ENCODE measurements at regions not wholly inside any gene's neighbourhood (a gene's known extent, or its start where the extent isn't known, plus 50 kb on each side); places are given as distances from the start of the nearest gene placed in this dataset.

DNA sequence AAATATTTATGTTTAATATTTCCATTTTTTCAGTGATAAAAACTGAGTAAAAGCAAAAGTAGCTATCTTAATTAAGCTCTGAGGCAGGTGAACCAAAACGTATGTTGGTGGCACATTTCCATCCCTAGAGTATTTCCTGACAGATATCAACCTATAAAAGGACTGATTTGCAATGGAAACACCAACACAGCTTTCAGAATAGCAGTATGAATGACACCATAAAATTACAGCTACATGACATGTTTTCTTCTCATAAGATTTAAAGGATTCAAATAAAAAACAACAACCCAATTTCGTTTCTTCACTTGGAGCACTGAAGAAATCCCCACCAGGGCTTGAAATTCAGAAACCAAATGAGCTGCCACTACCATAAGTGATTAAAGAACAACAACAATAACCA lies 194.4 kb downstream of the RFC3 start:
- Histone ChIP-seq H3K27me3 (ENCODE audit: insufficient read depth, low read length, poor library complexity, severe bottlenecking) (no peaks in the 10 kb centered on the region), H3K36me3 (ENCODE audit: insufficient read depth, low read length) (no peaks in the 10 kb centered on the region), H3K4me1 (ENCODE audit: insufficient read depth, low read length) (no peaks in the 10 kb centered on the region), H3K27ac (ENCODE audit: low read depth, low read length) (no peak overlapping the region), H3K4me3 (ENCODE audit: low read length) (no peak overlapping the region), H3K9me3 (ENCODE audit: low read length) (no peaks in the 10 kb centered on the region)
- CTCF ChIA-PET: no interaction called here
- no peak for DNase-seq
- no peaks in the 10 kb centered on the region for H3K4me1 Mint-ChIP-seq
- H3K9me3 Mint-ChIP-seq: peaks cover 0 to 1% (median 0%) of the 10 kb centered on the region in 5 donors
- POLR2A ChIA-PET: no interaction called here
- H3K4me3 Mint-ChIP-seq: no peak overlapping the region
- H3K27ac Mint-ChIP-seq: no peak overlapping the region
- H3K36me3 Mint-ChIP-seq: no peaks in the 10 kb centered on the region
- H3K27me3 Mint-ChIP-seq: peaks cover 0 to 4% of the 10 kb centered on the region in 2 donors

DNA sequence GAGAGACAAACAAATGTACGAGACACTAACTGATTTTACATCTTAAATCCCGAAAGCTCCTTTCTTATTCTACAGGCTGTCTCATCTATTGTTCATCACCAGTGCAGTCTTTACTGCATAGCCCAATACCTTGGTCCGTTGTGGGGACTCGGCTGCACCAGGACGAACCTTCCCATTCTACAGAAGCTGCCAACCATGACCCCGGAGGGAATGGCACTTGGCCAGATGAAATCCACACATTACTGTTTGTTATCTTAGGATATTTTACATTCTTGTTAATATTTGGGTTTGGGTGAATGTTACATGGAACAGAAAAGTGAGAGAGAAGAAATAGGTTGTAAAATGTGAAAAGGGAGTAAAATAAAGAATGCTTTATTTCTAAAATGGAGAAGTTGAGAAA lies 195.1 kb downstream of the RFC3 start:
- H3K4me1 ChIP-seq (ENCODE audit: insufficient read depth, low read length): no peaks in the 10 kb centered on the region
- no peak overlapping the region for H3K27ac ChIP-seq (ENCODE audit: low read depth, low read length)
- Mint-ChIP-seq H3K9me3 (peaks cover 0 to 1% (median 0%) of the 10 kb centered on the region in 5 donors), H3K27ac (no peak overlapping the region), H3K36me3 (no peaks in the 10 kb centered on the region), H3K4me3 (no peak overlapping the region), H3K27me3 (peaks cover 0 to 4% of the 10 kb centered on the region in 2 donors), H3K4me1 (no peaks in the 10 kb centered on the region)
- no peaks in the 10 kb centered on the region for H3K9me3 ChIP-seq (ENCODE audit: low read length)
- no peak overlapping the region for H3K4me3 ChIP-seq (ENCODE audit: low read length)
- POLR2A ChIA-PET: no interaction called here
- H3K27me3 ChIP-seq (ENCODE audit: insufficient read depth, low read length, poor library complexity, severe bottlenecking): no peaks in the 10 kb centered on the region
- DNase-seq: no peak
- no peaks in the 10 kb centered on the region for H3K36me3 ChIP-seq (ENCODE audit: insufficient read depth, low read length)
- CTCF ChIA-PET: no interaction called here

DNA sequence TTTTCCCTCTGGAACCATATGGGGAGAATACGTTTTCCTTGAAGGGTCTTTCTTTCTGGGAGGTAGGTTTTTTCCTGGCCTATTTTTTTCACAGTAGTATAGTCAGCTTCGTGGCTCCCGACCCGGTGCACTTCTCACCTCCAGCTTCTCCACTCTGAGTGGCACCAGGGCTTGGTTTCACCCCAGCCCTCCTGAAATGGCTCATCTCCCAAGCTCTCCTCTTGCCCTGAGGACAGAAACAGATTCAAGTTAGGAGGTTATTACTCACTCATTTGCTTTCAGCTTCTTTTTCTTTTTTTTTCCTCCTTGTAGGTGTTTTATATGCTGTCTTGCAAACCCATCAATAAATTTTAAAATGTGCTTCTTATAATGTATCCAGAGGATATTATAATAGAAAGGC lies 199.3 kb downstream of the RFC3 start:
- no peaks in the 10 kb centered on the region for H3K36me3 Mint-ChIP-seq
- no peak for DNase-seq
- Histone ChIP-seq H3K4me3 (ENCODE audit: low read length) (no peak overlapping the region), H3K27me3 (ENCODE audit: insufficient read depth, low read length, poor library complexity, severe bottlenecking) (no peaks in the 10 kb centered on the region), H3K36me3 (ENCODE audit: insufficient read depth, low read length) (no peaks in the 10 kb centered on the region), H3K4me1 (ENCODE audit: insufficient read depth, low read length) (no peaks in the 10 kb centered on the region), H3K9me3 (ENCODE audit: low read length) (no peaks in the 10 kb centered on the region), H3K27ac (ENCODE audit: low read depth, low read length) (no peak overlapping the region)
- ChIA-PET CTCF (no interaction called here), POLR2A (no interaction called here)
- H3K4me1 Mint-ChIP-seq: no peaks in the 10 kb centered on the region
- H3K27ac Mint-ChIP-seq: no peak overlapping the region
- no peak overlapping the region for H3K4me3 Mint-ChIP-seq
- peaks cover 0 to 19% (median 8%) of the 10 kb centered on the region in 5 donors for H3K9me3 Mint-ChIP-seq
- peaks cover 2 to 3% of the 10 kb centered on the region in 2 donors for H3K27me3 Mint-ChIP-seq

DNA sequence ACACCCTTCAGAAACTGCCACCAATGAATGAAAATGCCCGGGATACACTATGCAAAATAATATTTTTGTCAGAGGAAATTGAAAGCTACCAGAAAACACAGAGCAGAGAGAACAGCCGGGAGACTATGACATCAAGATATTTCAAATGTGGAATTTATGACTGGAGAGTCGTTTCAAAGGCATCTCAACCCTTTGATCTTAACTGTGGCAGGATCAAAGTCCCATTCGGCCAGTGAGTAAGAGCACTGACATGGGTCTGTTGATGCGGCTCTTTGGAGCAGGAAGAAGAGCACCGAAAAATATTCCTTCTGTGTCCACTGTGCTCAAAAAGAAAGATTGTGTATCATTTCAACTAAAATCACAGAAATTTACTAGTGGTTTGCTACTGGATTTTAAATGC lies 201.9 kb downstream of the RFC3 start:
- Mint-ChIP-seq H3K4me1 (no peaks in the 10 kb centered on the region), H3K4me3 (no peak overlapping the region), H3K9me3 (peaks cover 0 to 20% (median 12%) of the 10 kb centered on the region in 5 donors), H3K27me3 (peaks cover 0 to 3% of the 10 kb centered on the region in 2 donors), H3K27ac (no peak overlapping the region), H3K36me3 (no peaks in the 10 kb centered on the region)
- H3K4me3 ChIP-seq (ENCODE audit: low read length): no peak overlapping the region
- H3K9me3 ChIP-seq (ENCODE audit: low read length): no peaks in the 10 kb centered on the region
- ChIA-PET CTCF (no interaction called here), POLR2A (no interaction called here)
- no peaks in the 10 kb centered on the region for H3K27me3 ChIP-seq (ENCODE audit: insufficient read depth, low read length, poor library complexity, severe bottlenecking)
- H3K4me1 ChIP-seq (ENCODE audit: insufficient read depth, low read length): no peaks in the 10 kb centered on the region
- no peak overlapping the region for H3K27ac ChIP-seq (ENCODE audit: low read depth, low read length)
- no peaks in the 10 kb centered on the region for H3K36me3 ChIP-seq (ENCODE audit: insufficient read depth, low read length)
- no peak for DNase-seq

DNA sequence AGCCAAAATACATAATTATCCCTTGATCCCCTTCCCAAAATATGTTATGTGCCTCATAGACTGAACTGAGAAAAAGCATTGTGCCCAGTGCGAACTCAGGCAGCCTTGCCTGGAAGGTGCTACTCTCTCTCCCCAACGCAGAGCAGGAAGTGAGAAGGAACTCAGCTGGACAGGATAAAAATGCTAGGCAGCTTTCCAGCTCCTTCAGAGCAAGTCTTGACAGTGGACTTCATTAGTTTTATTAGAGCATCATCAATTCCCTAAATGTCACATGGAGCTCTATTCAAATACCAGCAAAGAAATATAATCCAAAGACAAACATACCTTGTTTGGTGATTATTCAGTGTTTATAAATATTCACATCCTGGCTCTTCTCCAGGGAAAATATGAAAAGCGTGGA lies 202.4 kb downstream of the RFC3 start:
- H3K27ac Mint-ChIP-seq: no peak overlapping the region
- H3K27me3 ChIP-seq (ENCODE audit: insufficient read depth, low read length, poor library complexity, severe bottlenecking): no peaks in the 10 kb centered on the region
- CTCF ChIA-PET: no interaction called here

DNA sequence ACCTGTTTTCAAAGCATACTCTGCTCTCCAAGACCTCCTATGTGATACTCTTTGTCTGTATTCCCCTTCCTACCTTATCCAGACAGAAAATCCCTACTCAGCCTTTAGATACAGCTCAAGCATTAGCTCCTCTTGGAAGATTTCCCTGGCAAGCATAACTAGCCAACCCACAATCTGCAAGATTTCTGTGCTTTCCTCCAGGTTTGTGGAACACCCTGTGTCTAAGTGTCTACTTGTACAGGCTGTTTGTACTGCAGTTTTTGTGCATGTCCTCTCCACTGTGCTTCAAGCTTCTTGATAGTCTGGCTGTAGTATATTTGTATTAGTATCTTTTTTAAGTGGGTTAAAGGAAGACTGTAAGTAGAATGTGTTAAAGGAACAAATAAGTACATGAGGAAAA lies 203.7 kb downstream of the RFC3 start:
- no peaks in the 10 kb centered on the region for H3K4me1 ChIP-seq (ENCODE audit: insufficient read depth, low read length)
- POLR2A ChIA-PET: no interaction called here
- CTCF ChIA-PET: no interaction called here
- no peak overlapping the region for H3K4me3 ChIP-seq (ENCODE audit: low read length)
- no peak overlapping the region for H3K4me3 Mint-ChIP-seq
- H3K27ac Mint-ChIP-seq: peak overlapping the region in 1 of 8 donors; percentile 7
- no peaks in the 10 kb centered on the region for H3K36me3 Mint-ChIP-seq
- H3K9me3 ChIP-seq (ENCODE audit: low read length): no peaks in the 10 kb centered on the region
- H3K27me3 ChIP-seq (ENCODE audit: insufficient read depth, low read length, poor library complexity, severe bottlenecking): no peaks in the 10 kb centered on the region
- H3K27ac ChIP-seq (ENCODE audit: low read depth, low read length): no peak overlapping the region
- DNase-seq: no peak
- H3K27me3 Mint-ChIP-seq: peaks cover 0 to 3% of the 10 kb centered on the region in 2 donors
- no peaks in the 10 kb centered on the region for H3K4me1 Mint-ChIP-seq
- no peaks in the 10 kb centered on the region for H3K36me3 ChIP-seq (ENCODE audit: insufficient read depth, low read length)
- H3K9me3 Mint-ChIP-seq: peaks cover 2 to 20% (median 12%) of the 10 kb centered on the region in 5 donors

More for the DNA sequence above, 202.4 kb downstream of the RFC3 start:
- POLR2A ChIA-PET: no interaction called here
- H3K4me3 Mint-ChIP-seq: no peak overlapping the region
- Histone ChIP-seq H3K4me1 (ENCODE audit: insufficient read depth, low read length) (no peaks in the 10 kb centered on the region), H3K27ac (ENCODE audit: low read depth, low read length) (no peak overlapping the region), H3K36me3 (ENCODE audit: insufficient read depth, low read length) (no peaks in the 10 kb centered on the region), H3K9me3 (ENCODE audit: low read length) (no peaks in the 10 kb centered on the region), H3K4me3 (ENCODE audit: low read length) (no peak overlapping the region)
- peaks cover 0 to 20% (median 12%) of the 10 kb centered on the region in 5 donors for H3K9me3 Mint-ChIP-seq
- no peak for DNase-seq
- no peaks in the 10 kb centered on the region for H3K36me3 Mint-ChIP-seq
- peaks cover 0 to 3% of the 10 kb centered on the region in 2 donors for H3K27me3 Mint-ChIP-seq
- no peaks in the 10 kb centered on the region for H3K4me1 Mint-ChIP-seq

DNA sequence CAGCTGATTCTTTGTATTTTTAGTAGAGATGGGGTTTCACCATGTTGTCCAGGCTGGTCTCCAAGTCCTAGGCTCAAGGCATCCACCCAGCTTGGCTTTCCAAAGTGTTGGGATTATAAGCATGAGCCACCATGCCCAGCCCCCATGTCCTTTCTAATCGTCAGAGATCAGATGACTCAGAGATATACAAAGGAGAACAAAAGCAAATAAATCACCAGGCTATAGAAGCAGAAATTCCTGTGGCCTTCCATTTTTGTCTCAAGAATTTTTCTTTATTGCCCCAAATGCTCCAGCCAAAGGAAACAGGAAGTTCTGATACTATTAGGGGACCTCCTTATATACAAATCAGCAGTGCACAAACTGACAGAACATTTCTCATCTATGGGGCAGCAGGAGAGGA lies 207.8 kb downstream of the RFC3 start:
- H3K27me3 Mint-ChIP-seq: no peaks in the 10 kb centered on the region
- H3K9me3 ChIP-seq (ENCODE audit: low read length): no peaks in the 10 kb centered on the region
- H3K27ac ChIP-seq (ENCODE audit: low read depth, low read length): no peak overlapping the region
- H3K27me3 ChIP-seq (ENCODE audit: insufficient read depth, low read length, poor library complexity, severe bottlenecking): no peaks in the 10 kb centered on the region
- no peak overlapping the region for H3K4me3 Mint-ChIP-seq
- DNase-seq: no peak
- no peaks in the 10 kb centered on the region for H3K36me3 Mint-ChIP-seq
- no peak overlapping the region for H3K27ac Mint-ChIP-seq
- H3K4me1 Mint-ChIP-seq: no peaks in the 10 kb centered on the region
- no peaks in the 10 kb centered on the region for H3K36me3 ChIP-seq (ENCODE audit: insufficient read depth, low read length)
- CTCF ChIA-PET: no interaction called here
- POLR2A ChIA-PET: no interaction called here
- H3K4me3 ChIP-seq (ENCODE audit: low read length): no peak overlapping the region
- no peaks in the 10 kb centered on the region for H3K4me1 ChIP-seq (ENCODE audit: insufficient read depth, low read length)
- peaks cover 6 to 17% (median 14%) of the 10 kb centered on the region in 5 donors for H3K9me3 Mint-ChIP-seq

DNA sequence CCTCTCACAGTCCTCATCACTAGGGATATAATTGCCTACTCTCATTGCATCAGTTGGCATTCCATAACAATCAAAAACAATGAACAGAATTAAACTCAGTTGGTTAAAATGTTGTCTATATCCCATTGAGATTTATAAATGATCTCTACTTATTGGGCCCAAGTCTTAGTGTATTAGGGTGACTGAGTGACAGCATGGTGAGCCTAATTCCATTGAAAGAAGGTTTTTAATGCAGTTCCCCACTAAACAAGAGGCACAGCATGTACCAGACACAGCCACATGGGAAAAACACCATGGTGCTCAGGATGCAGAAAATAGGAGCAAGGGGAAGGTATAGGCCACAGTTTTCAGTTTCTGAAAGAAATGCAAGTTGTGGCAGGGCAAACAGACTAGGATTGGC lies 208.4 kb downstream of the RFC3 start:
- no peaks in the 10 kb centered on the region for H3K36me3 Mint-ChIP-seq
- H3K4me3 Mint-ChIP-seq: no peak overlapping the region
- Histone ChIP-seq H3K36me3 (ENCODE audit: insufficient read depth, low read length) (no peaks in the 10 kb centered on the region), H3K9me3 (ENCODE audit: low read length) (no peaks in the 10 kb centered on the region), H3K4me1 (ENCODE audit: insufficient read depth, low read length) (no peaks in the 10 kb centered on the region), H3K27me3 (ENCODE audit: insufficient read depth, low read length, poor library complexity, severe bottlenecking) (no peaks in the 10 kb centered on the region), H3K4me3 (ENCODE audit: low read length) (no peak overlapping the region), H3K27ac (ENCODE audit: low read depth, low read length) (no peak overlapping the region)
- DNase-seq: no peak
- ChIA-PET POLR2A (no interaction called here), CTCF (no interaction called here)
- no peaks in the 10 kb centered on the region for H3K27me3 Mint-ChIP-seq
- peaks cover 6 to 17% (median 12%) of the 10 kb centered on the region in 5 donors for H3K9me3 Mint-ChIP-seq
- peak overlapping the region in 1 of 8 donors; percentile 18 for H3K27ac Mint-ChIP-seq
- no peaks in the 10 kb centered on the region for H3K4me1 Mint-ChIP-seq

Data from CD8-positive, alpha-beta memory T cell (primary cell).